ENCODE measurements at regions not wholly inside any gene's neighbourhood (a gene's known extent, or its start where the extent isn't known, plus 50 kb on each side); places are given as distances from the start of the nearest gene placed in this dataset.

- TF ChIP-seq CTCF (IDR thresholded peaks at IDR 0.05) (no peak), POLR2A (IDR thresholded peaks at IDR 0.05) (no peak)
These were observed 624.8 kb upstream of the NOVA1 start for GRCh38 chr14:27222671-27223070.

Measured in heart left ventricle (tissue), 13 donors.